H54 (cell line): ENCODE measurements at regions not wholly inside any gene's neighbourhood (a gene's known extent, or its start where the extent isn't known, plus 50 kb on each side); places are given as distances from the start of the nearest gene placed in this dataset.

ENCODE experiments used
- DNase-seq: peaks from one replicate; pipeline ENCODE4 v3.0.0; 2011; ENCODE audit warnings: low spot score, mixed read lengths; ENCODE audit not compliant: insufficient read length
- FAIRE-seq: peaks from 3 replicates; lab custom pipeline; 2011; peaks lifted over from hg19 to GRCh38; lab: Jason Lieb, UNC
- POLR2A ChIP-seq: IDR thresholded peaks from 2 replicates; pipeline ENCODE4 v1.6.1; 2011; ENCODE audit warnings: low read depth, mild to moderate bottlenecking, low read length

DNA sequence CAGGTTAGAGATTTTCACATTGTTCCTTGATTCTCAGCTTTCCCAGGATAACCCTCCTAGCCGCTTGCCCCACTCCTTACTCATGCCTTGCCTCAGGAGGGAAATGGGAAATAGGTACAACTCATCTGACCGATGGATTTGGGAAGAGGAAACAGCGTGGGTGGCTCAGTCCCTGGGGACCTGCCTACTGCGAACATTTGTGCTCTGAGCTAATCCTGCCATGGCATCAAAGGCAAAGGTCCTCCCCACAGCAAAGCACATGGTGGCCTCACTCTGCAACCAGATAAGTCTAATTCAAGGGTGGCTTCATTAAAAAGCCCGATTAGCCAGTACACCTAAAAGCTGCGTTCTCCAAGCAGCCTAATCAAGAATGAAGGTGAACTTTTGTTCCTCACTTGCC lies 82.4 kb upstream of the ADRA1B start:
- DNase-seq (no peak), FAIRE-seq (no peak)
- no peak for TF ChIP-seq POLR2A

DNA sequence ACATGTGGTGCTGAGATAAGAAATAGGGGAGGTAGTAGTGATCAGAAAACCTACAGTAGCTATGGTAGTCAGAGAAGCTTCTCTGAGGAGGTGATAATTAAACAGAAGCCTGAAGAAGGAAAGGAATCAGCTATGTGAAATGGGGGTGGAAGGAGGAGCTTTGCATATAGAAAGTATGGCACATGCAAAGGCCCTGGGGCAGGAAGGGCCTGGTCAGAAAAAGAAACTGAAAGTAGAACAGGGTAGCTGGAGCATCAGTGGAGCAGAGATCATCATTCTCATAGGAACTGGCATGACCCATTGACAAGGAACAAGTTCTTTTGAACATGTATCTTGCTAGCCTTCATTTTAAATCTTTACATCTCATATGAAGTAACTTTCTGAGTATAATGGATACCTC lies 80.7 kb upstream of the ADRA1B start:
- no peak for DNase-seq

DNA sequence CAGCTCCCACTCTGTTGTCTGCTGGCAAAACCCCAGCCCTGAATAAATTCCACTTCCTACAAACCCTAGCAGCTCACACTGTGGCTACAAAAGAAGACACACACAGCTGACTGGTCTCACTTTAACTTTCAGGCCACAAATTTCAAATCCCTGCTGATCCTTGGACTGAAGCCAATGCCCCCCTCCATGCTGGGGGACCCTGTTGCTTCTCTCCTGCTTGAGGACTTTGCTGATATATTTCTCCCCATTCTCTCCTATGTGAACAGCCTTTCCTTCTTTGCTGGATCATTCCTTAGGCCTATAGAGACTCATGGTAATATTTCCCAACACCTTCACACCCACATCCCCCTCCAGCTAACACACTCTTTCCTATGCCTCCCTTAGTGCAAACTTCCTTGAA lies 79.6 kb upstream of the ADRA1B start:
- DNase-seq (no peak), FAIRE-seq (no peak)
- no peak for TF ChIP-seq POLR2A

More for the DNA sequence above, 80.7 kb upstream of the ADRA1B start:
- TF ChIP-seq POLR2A: no peak
- FAIRE-seq: no peak

DNA sequence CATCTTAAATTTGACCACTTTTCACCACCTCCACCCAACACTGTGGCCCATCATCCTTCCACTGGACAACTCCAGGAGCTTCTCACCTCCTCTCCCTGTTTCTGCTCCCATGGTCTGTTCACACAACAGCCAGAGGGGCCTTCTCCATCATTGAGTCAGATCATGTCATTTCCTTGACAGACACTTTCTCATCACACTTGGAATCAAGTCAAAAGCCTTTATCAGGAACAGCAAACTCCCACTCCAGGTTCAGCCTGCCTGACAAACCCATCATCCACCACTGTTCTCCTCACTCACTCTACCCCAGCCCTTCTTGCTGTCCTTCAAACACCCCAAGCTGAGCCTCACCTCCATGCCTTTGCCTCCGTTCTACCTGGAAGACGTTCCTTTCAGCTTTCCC lies 78.4 kb upstream of the ADRA1B start:
- no peak for FAIRE-seq
- TF ChIP-seq POLR2A: no peak
- no peak for DNase-seq

DNA sequence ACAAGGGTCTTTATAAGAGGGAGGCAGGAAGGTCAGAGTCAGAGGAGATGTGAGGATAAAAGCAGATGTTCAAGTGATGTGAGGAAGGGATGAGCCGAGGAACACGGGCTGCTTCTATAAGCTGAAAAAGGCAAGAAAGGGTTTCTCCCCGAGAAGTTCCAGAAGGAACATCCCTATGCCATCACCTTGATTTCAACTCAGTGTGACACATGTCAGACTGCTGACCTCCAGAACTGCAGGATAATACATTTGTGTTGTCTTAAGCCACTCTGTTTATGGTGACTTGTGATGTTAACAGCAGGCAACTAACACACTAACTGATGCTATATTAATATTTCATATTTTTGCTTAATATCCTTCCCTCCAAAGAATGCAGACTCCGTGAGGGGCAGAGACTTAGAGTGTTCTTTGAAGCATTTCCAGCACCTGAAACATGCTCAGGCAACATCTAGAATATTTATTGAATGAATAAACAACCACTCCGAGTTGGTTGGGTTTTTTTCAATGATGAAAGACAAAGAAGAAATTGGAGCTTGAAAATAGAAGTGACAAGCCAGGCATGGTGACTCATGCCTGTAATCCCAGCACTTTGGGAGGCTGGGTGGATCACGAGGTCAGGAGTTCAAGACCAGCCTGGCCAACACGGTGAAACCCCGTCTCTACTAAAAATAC lies 77.6 kb upstream of the ADRA1B start:
- DNase-seq (no peak), FAIRE-seq (no peak)
- no peak for TF ChIP-seq POLR2A

DNA sequence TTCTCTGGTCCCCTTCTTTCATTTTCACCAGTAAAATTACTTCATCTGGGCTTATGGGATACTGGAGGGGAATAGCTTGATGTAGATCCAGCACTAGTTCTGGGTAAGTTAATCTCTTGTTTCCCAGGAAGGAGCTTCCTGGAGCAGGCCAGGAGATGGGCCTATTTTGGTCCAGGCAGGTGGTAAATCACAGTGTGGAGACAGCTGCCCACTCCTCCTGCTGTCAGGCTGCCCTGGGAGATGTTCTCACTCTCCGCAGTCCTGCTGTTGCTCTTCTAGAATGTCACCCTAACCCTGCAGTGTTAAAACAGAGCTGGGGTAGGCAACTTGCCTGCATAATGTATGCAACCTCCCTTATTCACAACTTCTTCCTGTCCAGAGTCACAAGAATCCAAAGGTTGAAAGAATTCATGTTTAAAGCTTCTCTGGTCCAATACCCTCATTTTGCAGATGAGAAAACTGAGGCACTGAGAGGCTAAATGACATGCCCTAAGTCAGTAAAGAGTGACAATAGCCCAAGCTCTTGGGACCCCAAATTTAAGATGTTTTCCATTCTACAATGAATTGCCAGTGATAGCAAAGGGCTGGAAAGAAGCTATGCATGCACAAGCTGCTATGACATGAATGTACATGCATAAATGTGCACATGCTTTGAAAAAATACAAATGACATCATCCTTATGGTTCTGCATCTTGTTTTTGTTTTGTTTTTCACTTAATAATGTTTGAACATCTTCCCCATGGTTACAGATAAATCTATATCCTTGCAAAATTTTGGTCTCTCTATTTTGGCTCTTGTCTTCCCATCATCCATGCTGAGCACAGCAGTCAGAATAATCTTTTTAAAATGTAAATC lies 71.8 kb upstream of the ADRA1B start:
- no peak for TF ChIP-seq POLR2A
- FAIRE-seq: no peak
- DNase-seq: no peak

- FAIRE-seq (peak; percentile 80), DNase-seq (peak; percentile 61)
Observed at GRCh38 chr5:159849437-159850083, 66.7 kb upstream of the ADRA1B start.

DNA sequence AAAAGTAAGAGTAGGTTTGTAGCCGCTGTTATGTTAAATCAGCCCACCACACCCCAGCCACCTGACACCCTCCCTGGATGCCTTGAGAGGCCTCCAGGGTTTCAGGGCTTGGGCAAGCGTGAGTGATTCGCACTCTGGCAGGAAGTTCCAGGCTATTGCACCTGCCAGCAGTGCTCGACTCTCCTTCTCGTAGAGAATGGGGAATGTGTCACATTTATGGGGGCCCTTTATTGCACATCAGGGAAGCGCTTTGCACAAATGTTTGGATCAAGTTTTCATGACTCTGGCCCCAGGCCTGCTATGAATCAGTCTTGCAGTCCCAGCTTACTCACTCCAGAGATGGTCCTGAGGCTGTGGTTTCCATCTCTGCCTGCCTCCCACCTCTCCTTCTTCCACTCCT lies 66.1 kb upstream of the ADRA1B start:
- FAIRE-seq (peak; percentile 62), DNase-seq (peak; percentile 36)
- TF ChIP-seq POLR2A: no peak

More at GRCh38 chr5:159849437-159850083, 66.7 kb upstream of the ADRA1B start:
- TF ChIP-seq POLR2A: no peak

GRCh38 chr5:159851053-159851452 lies 65.2 kb upstream of the ADRA1B start:
- FAIRE-seq (no peak), DNase-seq (no peak)
- no peak for TF ChIP-seq POLR2A

GRCh38 chr5:159854916-159855315 lies 61.4 kb upstream of the ADRA1B start:
- no peak for FAIRE-seq
- no peak for TF ChIP-seq POLR2A
- DNase-seq: no peak

- DNase-seq (no peak), FAIRE-seq (no peak)
- no peak for TF ChIP-seq POLR2A
Observed at GRCh38 chr5:159855476-159856191, 60.6 kb upstream of the ADRA1B start.

- no peak for TF ChIP-seq POLR2A
- FAIRE-seq (no peak), DNase-seq (no peak)
Observed at GRCh38 chr5:159858871-159859270, 57.4 kb upstream of the ADRA1B start.

GRCh38 chr5:159861086-159861485 lies 55.2 kb upstream of the ADRA1B start:
- TF ChIP-seq POLR2A: no peak
- no peak for FAIRE-seq
- DNase-seq: no peak
